CD14-positive monocyte (primary cell): ENCODE measurements at regions not wholly inside any gene's neighbourhood (a gene's known extent, or its start where the extent isn't known, plus 50 kb on each side); places are given as distances from the start of the nearest gene placed in this dataset.

Experiments used
- DNase-seq, 3 donors: peaks; one replicate each; pipeline ENCODE4 v3.0.0-alpha.2; 2011 to 2022
- H2AFZ ChIP-seq: 2 replicates; pipeline ENCODE4 v1.6.0; 2012; ENCODE audit warnings: mild to moderate bottlenecking, low read depth, low read length, inconsistent platforms; ENCODE audit not compliant: insufficient read depth, poor library complexity, severe bottlenecking
- H3K27ac ChIP-seq, 2 donors: 1 replicate in 1 of 2; 2 replicates in 1 of 2; pipeline ENCODE4 v1.5.1; 2012 to 2013; ENCODE audit warnings: low read length in 2 of 2, control low read depth in 1 of 2, inconsistent platforms in 1 of 2, low read depth in 1 of 2, mild to moderate bottlenecking in 1 of 2
- H3K27me3 ChIP-seq, 2 donors: one replicate each; pipeline versions ENCODE4 v1.6.0 to v1.6.1; 2011 to 2013; ENCODE audit warnings: low read length in 2 of 2; ENCODE audit not compliant: control insufficient read depth in 2 of 2, insufficient read depth in 2 of 2
- H3K36me3 ChIP-seq, 2 donors: replicated peaks in 1 of 2; 1 replicate in 1 of 2; 2 replicates in 1 of 2; pipeline versions ENCODE4 v1.5.1 to v1.6.1; 2012 to 2013; ENCODE audit warnings: low read length in 2 of 2, control low read depth in 1 of 2, inconsistent platforms in 1 of 2, mild to moderate bottlenecking in 1 of 2; ENCODE audit not compliant: insufficient read depth in 2 of 2, control insufficient read depth in 1 of 2
- H3K4me1 ChIP-seq, 2 donors: 1 replicate in 1 of 2; 2 replicates in 1 of 2; pipeline versions ENCODE4 v1.5.1 to v1.6.1; 2012 to 2013; ENCODE audit warnings: low read length in 2 of 2, control low read depth in 1 of 2, inconsistent platforms in 1 of 2, mild to moderate bottlenecking in 1 of 2, moderate library complexity in 1 of 2; ENCODE audit not compliant: insufficient read depth in 2 of 2, control insufficient read depth in 1 of 2
- H3K4me2 ChIP-seq: replicated peaks from 2 replicates; pipeline ENCODE3; 2012; ENCODE audit warnings: low read length, moderate library complexity, mild to moderate bottlenecking; ENCODE audit not compliant: poor library complexity, severe bottlenecking; ENCODE audit errors: extremely low read depth
- H3K4me3 ChIP-seq, 3 experiments: fragments of 200-600 bp in 1 of 3; sonication (generic) in 1 of 3; replicated peaks in 1 of 3; 1 replicate in 2 of 3; 2 replicates in 1 of 3; pipeline ENCODE4 v1.5.1; 2011 to 2013; ENCODE audit warnings: low read length in 3 of 3, mild to moderate bottlenecking in 3 of 3, control low read depth in 2 of 3, low read depth in 2 of 3, inconsistent platforms in 1 of 3, moderate library complexity in 1 of 3
- H3K79me2 ChIP-seq: 2 replicates; pipeline ENCODE4 v1.6.0; 2012; ENCODE audit warnings: mild to moderate bottlenecking, control low read depth, inconsistent platforms, low read length, moderate library complexity; ENCODE audit not compliant: insufficient read depth
- H3K9ac ChIP-seq: 2 replicates; pipeline ENCODE4 v1.6.0; 2017; ENCODE audit warnings: low read length, mild to moderate bottlenecking; ENCODE audit not compliant: insufficient read depth, poor library complexity, severe bottlenecking
- H3K9me3 ChIP-seq, 2 donors: replicated peaks in 1 of 2; 1 replicate in 1 of 2; 2 replicates in 1 of 2; pipeline versions ENCODE4 v1.5.1 to v1.6.1; 2012 to 2013; ENCODE audit warnings: low read length in 2 of 2, control low read depth in 1 of 2; ENCODE audit not compliant: control insufficient read depth in 1 of 2, insufficient read depth in 1 of 2
- H4K20me1 ChIP-seq: 2 replicates; pipeline ENCODE4 v1.6.0; 2012; ENCODE audit warnings: mild to moderate bottlenecking, low read length, control low read depth, moderate library complexity; ENCODE audit not compliant: insufficient read depth
- H3K27ac Mint-ChIP-seq, 7 donors: one replicate each; pipeline ENCODE4 v1.8.0; 2020; ENCODE audit warnings: mild to moderate bottlenecking in 7 of 7, mixed read lengths in 7 of 7, moderate library complexity in 6 of 7, inconsistent platforms in 2 of 7
- H3K27me3 Mint-ChIP-seq, 3 donors: one replicate each; pipeline ENCODE4 v1.8.0; 2021 to 2022; ENCODE audit warnings: low read depth in 3 of 3, mild to moderate bottlenecking in 3 of 3, mixed read lengths in 3 of 3, moderate library complexity in 3 of 3, inconsistent platforms in 1 of 3
- H3K36me3 Mint-ChIP-seq, 2 donors: one replicate each; pipeline ENCODE4 v1.8.0; 2020; ENCODE audit warnings: mixed read lengths in 2 of 2, inconsistent platforms in 1 of 2, mild to moderate bottlenecking in 1 of 2
- H3K4me1 Mint-ChIP-seq: one replicate; pipeline ENCODE4 v1.8.0; 2020; ENCODE audit warnings: mild to moderate bottlenecking, mixed read lengths
- H3K4me3 Mint-ChIP-seq, 2 donors: one replicate each; pipeline ENCODE4 v1.8.0; 2020; ENCODE audit warnings: mild to moderate bottlenecking in 2 of 2, mixed read lengths in 2 of 2, moderate library complexity in 1 of 2
- H3K9me3 Mint-ChIP-seq, 7 donors: one replicate each; pipeline ENCODE4 v1.8.0; 2020 to 2022; ENCODE audit warnings: mixed read lengths in 7 of 7, mild to moderate bottlenecking in 6 of 7, moderate library complexity in 6 of 7, inconsistent platforms in 2 of 7
- WGBS: methylation state at CpG from one replicate; pipeline ENCODE4 v1.1.5; 2013; ENCODE audit warnings: missing lambda C conversion rate; ENCODE audit not compliant: insufficient coverage; 5-methylcytosine and 5-hydroxymethylcytosine counted together
- intact Hi-C, 2 donors: fragments of 100-400 bp; cut with micrococcal nuclease; formaldehyde crosslinking; loops; one replicate each; pipeline versions ENCODE4 v1.15.0 to v1.15.1; 2023
- TF ChIP-seq, protein P1 (sequence below): fragments of 200-600 bp; IDR thresholded peaks from one replicate; pipeline ENCODE4 v1.8.0; 2022; ENCODE audit warnings: antibody characterized with exemption, mild to moderate bottlenecking

DNA sequence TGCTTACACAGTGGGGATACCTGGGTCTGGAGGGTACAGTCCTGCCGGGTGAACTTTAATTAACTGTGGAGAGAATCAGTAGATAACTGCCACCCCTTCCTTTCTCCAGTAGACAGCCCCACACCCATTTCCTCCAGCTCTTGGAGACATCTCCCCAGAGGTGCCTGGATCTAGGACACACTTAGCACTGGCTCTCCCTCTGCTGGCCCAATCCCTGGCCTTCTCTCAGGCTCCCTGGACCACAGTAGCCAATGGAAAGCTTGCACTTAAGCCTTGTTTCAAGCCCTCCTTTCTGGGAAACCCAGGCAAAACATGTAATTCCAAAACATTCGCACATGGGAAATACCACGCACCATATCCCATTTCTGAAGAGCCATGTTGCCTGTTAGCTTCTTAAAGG is 169.2 kb upstream of the GAS1 start:
- 96% methylated on average over 2 of the region's 3 CpGs for WGBS
- no peaks in the 10 kb centered on the region for H4K20me1 ChIP-seq

DNA sequence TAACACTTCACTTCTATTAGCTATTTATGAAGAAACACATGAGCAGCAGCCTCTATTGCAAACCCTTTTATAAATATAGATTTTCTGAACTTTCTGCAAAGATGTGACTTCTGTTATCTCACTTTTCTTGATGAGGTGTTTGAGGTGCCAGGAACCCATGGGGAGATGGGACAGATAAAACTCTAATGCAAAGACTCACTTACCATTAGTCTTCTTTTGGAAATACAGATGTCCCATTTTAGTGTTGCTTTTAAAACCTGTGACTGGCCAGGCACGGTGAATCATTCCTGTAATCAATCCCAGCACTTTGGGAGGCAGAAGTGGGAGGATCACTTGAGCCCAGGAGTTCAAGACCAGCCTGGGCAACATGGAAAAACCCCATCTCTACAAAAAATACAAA is 171.3 kb upstream of the GAS1 start:
- Histone ChIP-seq H3K27ac (no peak overlapping the region), H3K27me3 (no peaks in the 10 kb centered on the region), H3K9ac (no peak overlapping the region), H3K4me3 (no peak overlapping the region), H2AFZ (no peak overlapping the region), H3K4me2 (no peak overlapping the region), H4K20me1 (no peaks in the 10 kb centered on the region), H3K9me3 (no peaks in the 10 kb centered on the region), H3K36me3 (no peaks in the 10 kb centered on the region), H3K79me2 (no peaks in the 10 kb centered on the region), H3K4me1 (no peaks in the 10 kb centered on the region)
- no CpG with 5 or more reads among the region's 1 CpG for WGBS
- Mint-ChIP-seq H3K27ac (no peak overlapping the region), H3K4me1 (no peaks in the 10 kb centered on the region), H3K4me3 (no peak overlapping the region), H3K36me3 (no peaks in the 10 kb centered on the region), H3K9me3 (peaks cover 0 to 8% (median 1%) of the 10 kb centered on the region in 7 donors), H3K27me3 (peaks cover 7 to 11% (median 7%) of the 10 kb centered on the region in 3 donors)
- no peak for DNase-seq
- intact Hi-C loops = no loop called here
- TF ChIP-seq, protein P1, sequence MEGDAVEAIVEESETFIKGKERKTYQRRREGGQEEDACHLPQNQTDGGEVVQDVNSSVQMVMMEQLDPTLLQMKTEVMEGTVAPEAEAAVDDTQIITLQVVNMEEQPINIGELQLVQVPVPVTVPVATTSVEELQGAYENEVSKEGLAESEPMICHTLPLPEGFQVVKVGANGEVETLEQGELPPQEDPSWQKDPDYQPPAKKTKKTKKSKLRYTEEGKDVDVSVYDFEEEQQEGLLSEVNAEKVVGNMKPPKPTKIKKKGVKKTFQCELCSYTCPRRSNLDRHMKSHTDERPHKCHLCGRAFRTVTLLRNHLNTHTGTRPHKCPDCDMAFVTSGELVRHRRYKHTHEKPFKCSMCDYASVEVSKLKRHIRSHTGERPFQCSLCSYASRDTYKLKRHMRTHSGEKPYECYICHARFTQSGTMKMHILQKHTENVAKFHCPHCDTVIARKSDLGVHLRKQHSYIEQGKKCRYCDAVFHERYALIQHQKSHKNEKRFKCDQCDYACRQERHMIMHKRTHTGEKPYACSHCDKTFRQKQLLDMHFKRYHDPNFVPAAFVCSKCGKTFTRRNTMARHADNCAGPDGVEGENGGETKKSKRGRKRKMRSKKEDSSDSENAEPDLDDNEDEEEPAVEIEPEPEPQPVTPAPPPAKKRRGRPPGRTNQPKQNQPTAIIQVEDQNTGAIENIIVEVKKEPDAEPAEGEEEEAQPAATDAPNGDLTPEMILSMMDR = no peak

More for the DNA sequence above, 169.2 kb upstream of the GAS1 start:
- TF ChIP-seq, protein P1 = no peak
- no peak for DNase-seq
- intact Hi-C loops = no loop called here
- Histone ChIP-seq H3K4me1 (no peaks in the 10 kb centered on the region), H3K4me2 (no peak overlapping the region), H3K4me3 (no peak overlapping the region), H3K27ac (no peak overlapping the region), H3K36me3 (no peaks in the 10 kb centered on the region), H2AFZ (no peak overlapping the region), H3K9ac (no peak overlapping the region), H3K27me3 (no peaks in the 10 kb centered on the region), H3K9me3 (no peaks in the 10 kb centered on the region), H3K79me2 (no peaks in the 10 kb centered on the region)
- peaks cover 0 to 8% (median 2%) of the 10 kb centered on the region in 7 donors for H3K9me3 Mint-ChIP-seq
- peaks cover 2 to 5% (median 2%) of the 10 kb centered on the region in 3 donors for H3K27me3 Mint-ChIP-seq
- H3K4me3 Mint-ChIP-seq = no peak overlapping the region
- H3K27ac Mint-ChIP-seq = no peak overlapping the region
- no peaks in the 10 kb centered on the region for H3K36me3 Mint-ChIP-seq
- H3K4me1 Mint-ChIP-seq = no peaks in the 10 kb centered on the region
